Sigmoid colon (tissue), 4 donors: ENCODE measurements at regions not wholly inside any gene's neighbourhood (a gene's known extent, or its start where the extent isn't known, plus 50 kb on each side); places are given as distances from the start of the nearest gene placed in this dataset.

Experiments used
- EP300 ChIP-seq, 4 donors: sonication (generic); formaldehyde crosslinking; IDR thresholded peaks; one replicate each; pipeline ENCODE4 v1.6.1; 2017; ENCODE audit warnings: antibody characterized with exemption in 4 of 4
- POLR2A ChIP-seq, 2 donors: fragments of 450-650 bp; IDR thresholded peaks; one replicate each; pipeline ENCODE4 v1.6.1; 2016; ENCODE audit warnings: antibody characterized with exemption in 2 of 2, mild to moderate bottlenecking in 2 of 2, moderate library complexity in 2 of 2
- TF ChIP-seq, protein P1 (sequence below), 4 experiments: fragments of 450-650 bp in 3 of 4; fragments of 200-600 bp in 1 of 4; IDR thresholded peaks; one replicate each; pipeline ENCODE4 v1.5.1; 2016 to 2019; ENCODE audit warnings: antibody characterized with exemption in 4 of 4, mild to moderate bottlenecking in 3 of 4, moderate library complexity in 2 of 4

DNA sequence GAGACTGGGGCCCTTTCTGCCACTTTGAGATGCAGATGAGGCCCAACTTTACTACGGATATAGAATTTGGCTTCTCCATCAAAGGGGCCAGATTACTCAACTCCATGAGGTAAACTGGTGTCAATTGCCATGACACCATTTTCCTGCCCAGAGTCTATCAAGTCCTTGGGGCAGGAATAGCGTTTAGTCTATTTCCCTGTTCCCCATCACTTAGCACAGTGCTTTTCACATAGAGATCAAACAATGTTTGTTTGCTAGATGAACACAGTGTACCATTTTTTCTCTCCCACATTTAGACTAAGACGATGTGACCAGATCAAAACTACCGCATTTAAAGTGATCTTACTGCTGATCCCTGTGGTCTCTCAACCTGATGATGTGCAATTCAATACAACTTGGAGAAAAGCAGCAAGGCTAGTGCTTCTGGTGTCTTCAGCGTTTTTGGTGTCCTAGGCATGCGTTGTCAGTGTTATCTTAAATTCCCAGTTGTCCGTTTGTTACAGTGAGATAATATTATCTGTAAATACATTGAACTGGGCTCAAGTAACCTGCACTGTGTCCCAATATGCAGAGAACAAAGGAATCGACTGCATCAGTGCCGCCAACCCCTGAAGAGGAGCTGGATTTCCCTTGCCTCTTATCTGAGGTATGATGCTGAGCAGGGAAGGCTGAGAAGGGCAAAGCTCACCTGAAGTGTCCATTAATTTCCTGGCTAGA, 446.2 kb downstream of the PLK2 start:
- TF ChIP-seq, protein P1, sequence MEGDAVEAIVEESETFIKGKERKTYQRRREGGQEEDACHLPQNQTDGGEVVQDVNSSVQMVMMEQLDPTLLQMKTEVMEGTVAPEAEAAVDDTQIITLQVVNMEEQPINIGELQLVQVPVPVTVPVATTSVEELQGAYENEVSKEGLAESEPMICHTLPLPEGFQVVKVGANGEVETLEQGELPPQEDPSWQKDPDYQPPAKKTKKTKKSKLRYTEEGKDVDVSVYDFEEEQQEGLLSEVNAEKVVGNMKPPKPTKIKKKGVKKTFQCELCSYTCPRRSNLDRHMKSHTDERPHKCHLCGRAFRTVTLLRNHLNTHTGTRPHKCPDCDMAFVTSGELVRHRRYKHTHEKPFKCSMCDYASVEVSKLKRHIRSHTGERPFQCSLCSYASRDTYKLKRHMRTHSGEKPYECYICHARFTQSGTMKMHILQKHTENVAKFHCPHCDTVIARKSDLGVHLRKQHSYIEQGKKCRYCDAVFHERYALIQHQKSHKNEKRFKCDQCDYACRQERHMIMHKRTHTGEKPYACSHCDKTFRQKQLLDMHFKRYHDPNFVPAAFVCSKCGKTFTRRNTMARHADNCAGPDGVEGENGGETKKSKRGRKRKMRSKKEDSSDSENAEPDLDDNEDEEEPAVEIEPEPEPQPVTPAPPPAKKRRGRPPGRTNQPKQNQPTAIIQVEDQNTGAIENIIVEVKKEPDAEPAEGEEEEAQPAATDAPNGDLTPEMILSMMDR (IDR thresholded peaks at IDR 0.05): no peak
- TF ChIP-seq POLR2A (IDR thresholded peaks at IDR 0.05) (no peak), EP300 (IDR thresholded peaks at IDR 0.05) (no peak)
